Body of pancreas (tissue), 4 donors: ENCODE measurements at regions not wholly inside any gene's neighbourhood (a gene's known extent, or its start where the extent isn't known, plus 50 kb on each side); places are given as distances from the start of the nearest gene placed in this dataset.

Experiments used
- ATAC-seq: fragments of 150-250 bp; one replicate; pipeline ENCODE4 v1.9.1; 2016
- DNase-seq, 4 donors: peaks; one replicate each; pipeline ENCODE4 v3.0.0-alpha.2; 2019
- H3K27ac ChIP-seq, 4 donors: fragments of 200-600 bp; sonication (generic); 1 replicate in 3 of 4; 2 replicates in 1 of 4; pipeline versions ENCODE4 v1.5.1 to v1.6.1; 2016 to 2019; ENCODE audit warnings: mild to moderate bottlenecking in 1 of 4, mixed read lengths in 1 of 4, moderate library complexity in 1 of 4
- H3K27me3 ChIP-seq, 2 donors: fragments of 200-600 bp; sonication (generic); one replicate each; pipeline ENCODE4 v1.6.0; 2016; ENCODE audit warnings: mild to moderate bottlenecking in 1 of 2
- H3K36me3 ChIP-seq, 2 donors: fragments of 200-600 bp; sonication (generic); replicated peaks in 1 of 2; 2 replicates each; pipeline ENCODE4 v1.5.1; 2016; ENCODE audit warnings: low read depth in 2 of 2; ENCODE audit not compliant: insufficient read depth in 1 of 2
- H3K4me1 ChIP-seq: fragments of 200-600 bp; sonication (generic); one replicate; pipeline ENCODE4 v1.6.0; 2016
- H3K4me3 ChIP-seq, 2 donors: fragments of 200-600 bp; sonication (generic); 1 replicate in 1 of 2; 2 replicates in 1 of 2; pipeline ENCODE4 v1.5.1; 2016 to 2019
- H3K9me3 ChIP-seq, 3 donors: fragments of 200-600 bp; sonication (generic); 1 replicate in 2 of 3; 2 replicates in 1 of 3; pipeline ENCODE4 v1.5.1; 2016
- CTCF ChIP-seq, 7 experiments: fragments of 450-650 bp in 4 of 7; fragments of 200-600 bp in 3 of 7; sonication (generic) in 3 of 7; IDR thresholded peaks; one replicate each; pipeline ENCODE4 v1.5.1; 2016 to 2019; ENCODE audit warnings: antibody characterized with exemption in 7 of 7
- POLR2A ChIP-seq, 3 donors: fragments of 450-650 bp; IDR thresholded peaks; one replicate each; pipeline ENCODE4 v1.6.1; 2016; ENCODE audit warnings: antibody characterized with exemption in 3 of 3, mild to moderate bottlenecking in 2 of 3
- WGBS, 2 donors: methylation state at CpG; one replicate each; pipeline ENCODE4 v1.1.5; 2017; 5-methylcytosine and 5-hydroxymethylcytosine counted together
- intact Hi-C: fragments of 100-400 bp; cut with DNase I; formaldehyde crosslinking; loops from one replicate; pipeline ENCODE4 v1.15.1; 2023

- Histone ChIP-seq H3K36me3 (no peaks in the 10 kb centered on the region), H3K4me3 (no peak overlapping the region), H3K9me3 (no peaks in the 10 kb centered on the region), H3K4me1 (no peaks in the 10 kb centered on the region), H3K27me3 (no peaks in the 10 kb centered on the region), H3K27ac (no peak overlapping the region)
- DNase-seq (no peak), ATAC-seq (no peak)
- no peak for TF ChIP-seq CTCF (IDR thresholded peaks at IDR 0.05)
- TF ChIP-seq POLR2A (IDR thresholded peaks at IDR 0.05) = no peak
- intact Hi-C loops = loop anchor here (10.0 kb wide), 2 partner anchors 914 to 1554 kb away; no protein-coding TSS in a partner anchor
These were observed 278.1 kb downstream of the LMX1A start for GRCh38 chr1:165078391-165078790.

GRCh38 chr1:165075725-165076370 lies 280.7 kb downstream of the LMX1A start:
- no peaks in the 10 kb centered on the region for H3K9me3 ChIP-seq
- no peak overlapping the region for H3K27ac ChIP-seq
- no peaks in the 10 kb centered on the region for H3K36me3 ChIP-seq
- peak; percentile 10 to 51 (median 49) for TF ChIP-seq CTCF (IDR thresholded peaks at IDR 0.05)
- TF ChIP-seq POLR2A (IDR thresholded peaks at IDR 0.05) = no peak
- intact Hi-C loops = loop anchor here (10.0 kb wide), 2 partner anchors 911 to 1551 kb away; no protein-coding TSS in a partner anchor
- no peaks in the 10 kb centered on the region for H3K4me1 ChIP-seq
- ATAC-seq = no peak
- no peaks in the 10 kb centered on the region for H3K27me3 ChIP-seq
- DNase-seq = peak; percentile 16 to 26 (median 24)
- H3K4me3 ChIP-seq = no peak overlapping the region
- WGBS, 2 donors = 39 to 43% methylated on average over 6 of the region's 6 CpGs

- peak; percentile 70 for ATAC-seq
These were observed 283.1 kb downstream of the LMX1A start for GRCh38 chr1:165073185-165074007.

GRCh38 chr1:165070675-165071074 lies 285.8 kb downstream of the LMX1A start:
- intact Hi-C loops = loop anchor here (10.0 kb wide), 2 partner anchors 906 to 1546 kb away; no protein-coding TSS in a partner anchor
- WGBS, 2 donors = 83 to 89% methylated on average over 4 of the region's 4 CpGs
- no peak for DNase-seq
- TF ChIP-seq POLR2A (IDR thresholded peaks at IDR 0.05) (no peak), CTCF (IDR thresholded peaks at IDR 0.05) (no peak)
- ATAC-seq = no peak
- Histone ChIP-seq H3K27ac (no peak overlapping the region), H3K36me3 (no peaks in the 10 kb centered on the region), H3K4me1 (no peaks in the 10 kb centered on the region), H3K4me3 (no peak overlapping the region), H3K27me3 (no peaks in the 10 kb centered on the region), H3K9me3 (no peaks in the 10 kb centered on the region)

More at GRCh38 chr1:165073185-165074007, 283.1 kb downstream of the LMX1A start:
- H3K27ac ChIP-seq = no peak overlapping the region
- H3K4me1 ChIP-seq = no peaks in the 10 kb centered on the region
- intact Hi-C loops = loop anchor here (10.0 kb wide), 2 partner anchors 909 to 1549 kb away; no protein-coding TSS in a partner anchor
- 22 to 26% methylated on average over 7 of the region's 7 CpGs for WGBS, 2 donors
- no peaks in the 10 kb centered on the region for H3K27me3 ChIP-seq
- no peaks in the 10 kb centered on the region for H3K36me3 ChIP-seq
- H3K9me3 ChIP-seq = no peaks in the 10 kb centered on the region
- TF ChIP-seq CTCF (IDR thresholded peaks at IDR 0.05) (peak; percentile 63 to 89 (median 85)), POLR2A (IDR thresholded peaks at IDR 0.05) (no peak)
- no peak overlapping the region for H3K4me3 ChIP-seq
- DNase-seq = peak in 3 of 4 donors; percentile 13 to 27 (median 14)
